DND-41 (cell line): ENCODE measurements at regions not wholly inside any gene's neighbourhood (a gene's known extent, or its start where the extent isn't known, plus 50 kb on each side); places are given as distances from the start of the nearest gene placed in this dataset.

ENCODE experiments used
- CTCF ChIP-seq: IDR thresholded peaks from 2 replicates; pipeline ENCODE4 v1.5.1; 2012; ENCODE audit warnings: borderline replicate concordance, low read length, moderate library complexity, mild to moderate bottlenecking; ENCODE audit not compliant: poor library complexity, severe bottlenecking; ENCODE audit errors: extremely low read depth
- EZH2 ChIP-seq: IDR thresholded peaks from 3 replicates; pipeline ENCODE4 v1.6.1; 2012; ENCODE audit warnings: borderline replicate concordance, low read depth, mild to moderate bottlenecking, moderate library complexity, low read length, inconsistent platforms; ENCODE audit not compliant: severe bottlenecking

GRCh38 chr12:38391007-38391406 is 74.4 kb downstream of the ALG10B start:
- no peak for TF ChIP-seq CTCF
- TF ChIP-seq EZH2: no peak
